ENCODE measurements at regions not wholly inside any gene's neighbourhood (a gene's known extent, or its start where the extent isn't known, plus 50 kb on each side); places are given as distances from the start of the nearest gene placed in this dataset.
"Not testable (repeated sequence)": the region's sequence is repeated elsewhere in the genome, so short reads cannot be mapped to it uniquely, and the experiment has no call there.

DNA sequence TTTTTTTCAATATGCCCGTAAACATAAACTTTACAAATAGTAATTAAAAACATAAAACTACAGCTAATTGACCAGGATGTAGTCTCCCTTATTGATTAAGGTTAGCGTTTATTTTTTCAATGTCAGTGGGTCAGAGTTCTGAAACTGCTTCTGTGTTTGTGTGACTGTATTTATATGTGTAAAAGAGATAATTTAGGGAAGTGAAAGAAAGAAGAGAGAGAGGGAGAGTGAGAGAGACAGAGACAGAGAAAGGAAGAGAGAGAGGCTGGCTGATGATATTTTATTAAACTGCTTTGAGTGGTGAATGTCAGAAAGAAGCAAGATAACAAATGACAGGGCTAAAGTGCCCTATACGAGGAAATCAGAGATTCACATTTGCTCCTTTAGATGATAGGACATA is 266.1 kb upstream of the PTCHD4 start:
- H3K4me1 Mint-ChIP-seq: no peaks in the 10 kb centered on the region
- H3K27me3 Mint-ChIP-seq: no peaks in the 10 kb centered on the region
- no peaks in the 10 kb centered on the region for H3K36me3 Mint-ChIP-seq
- POLR2A ChIA-PET: no interaction called here
- no peak overlapping the region for H3K4me3 Mint-ChIP-seq
- no peak overlapping the region for H3K27ac Mint-ChIP-seq
- no peak for ATAC-seq
- peaks cover 0 to 25% (median 9%) of the 10 kb centered on the region in 9 donors for H3K9me3 Mint-ChIP-seq
- no peak for DNase-seq

DNA sequence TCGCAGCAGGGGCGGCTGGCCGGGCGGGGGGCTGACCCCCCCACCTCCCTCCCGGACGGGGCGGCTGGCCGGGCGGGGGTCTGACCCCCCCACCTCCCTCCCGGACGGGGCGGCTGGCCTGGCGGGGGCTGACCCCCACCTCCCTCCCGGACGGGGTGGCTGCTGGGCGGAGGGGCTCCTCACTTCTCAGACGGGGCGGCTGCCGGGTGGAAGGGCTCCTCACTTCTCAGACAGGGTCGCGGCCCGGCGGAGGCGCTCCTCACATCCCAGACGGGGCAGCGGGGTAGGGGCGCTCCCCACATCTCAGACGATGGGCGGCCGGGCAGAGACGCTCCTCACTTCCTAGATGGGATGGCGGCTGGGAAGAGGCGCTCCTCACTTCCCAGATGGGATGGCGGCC is 260.2 kb upstream of the PTCHD4 start:
- H3K4me3 Mint-ChIP-seq, H3K27me3 Mint-ChIP-seq, DNase-seq, H3K36me3 Mint-ChIP-seq, H3K4me1 Mint-ChIP-seq, POLR2A ChIA-PET, ATAC-seq, H3K27ac Mint-ChIP-seq: not testable (repeated sequence)
- peaks cover 0 to 23% (median 6%) of the 10 kb centered on the region in 9 donors for H3K9me3 Mint-ChIP-seq

DNA sequence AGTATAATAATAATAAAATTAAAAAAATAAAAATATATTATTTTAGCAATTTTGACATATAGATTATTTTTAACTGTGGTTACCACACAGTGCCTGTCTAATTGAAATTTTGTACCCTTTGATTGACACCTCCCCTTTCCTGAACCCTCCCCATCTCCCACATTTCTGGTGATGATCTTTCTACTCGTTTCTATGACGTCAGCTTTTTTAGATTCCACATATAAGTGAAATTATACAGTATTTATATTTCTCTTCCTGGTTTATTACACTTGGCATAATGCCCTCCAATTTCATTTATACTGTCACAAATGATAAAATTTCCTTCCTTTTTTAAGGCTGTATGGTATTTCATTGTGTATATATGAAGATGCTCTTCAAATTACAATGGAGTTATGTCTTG is 258.1 kb upstream of the PTCHD4 start:
- no peak overlapping the region for H3K4me3 Mint-ChIP-seq
- POLR2A ChIA-PET: no interaction called here
- ATAC-seq (no peak), DNase-seq (no peak)
- no peaks in the 10 kb centered on the region for H3K27me3 Mint-ChIP-seq
- H3K4me1 Mint-ChIP-seq: no peaks in the 10 kb centered on the region
- peaks cover 0 to 3% (median 0%) of the 10 kb centered on the region in 3 donors for H3K36me3 Mint-ChIP-seq
- H3K27ac Mint-ChIP-seq: no peak overlapping the region
- H3K9me3 Mint-ChIP-seq: peaks cover 0 to 23% (median 6%) of the 10 kb centered on the region in 9 donors

DNA sequence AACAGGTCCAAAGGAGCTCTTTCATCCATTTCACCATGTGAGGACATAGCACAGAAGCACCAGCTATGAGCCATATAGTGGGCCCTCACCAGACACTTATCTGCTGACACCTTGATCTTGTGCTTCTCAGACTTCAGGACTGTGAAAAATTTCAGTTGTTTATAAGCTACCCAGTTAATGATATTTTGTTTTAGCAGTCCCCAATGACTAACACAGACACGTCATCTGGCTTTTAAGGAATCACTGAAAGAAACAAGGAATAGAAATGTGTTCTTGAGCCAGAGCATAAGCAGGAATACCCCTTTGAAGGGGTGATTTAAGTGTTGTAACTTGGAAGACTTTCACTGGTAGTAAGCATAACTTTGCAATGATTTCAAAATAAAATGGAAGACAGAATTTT is 214.7 kb upstream of the PTCHD4 start:
- Mint-ChIP-seq H3K9me3 (peaks cover 0 to 33% (median 4%) of the 10 kb centered on the region in 9 donors), H3K27me3 (no peaks in the 10 kb centered on the region), H3K4me3 (no peak overlapping the region), H3K27ac (no peak overlapping the region), H3K36me3 (no peaks in the 10 kb centered on the region), H3K4me1 (no peaks in the 10 kb centered on the region)
- ATAC-seq (no peak), DNase-seq (no peak)
- POLR2A ChIA-PET: no interaction called here

DNA sequence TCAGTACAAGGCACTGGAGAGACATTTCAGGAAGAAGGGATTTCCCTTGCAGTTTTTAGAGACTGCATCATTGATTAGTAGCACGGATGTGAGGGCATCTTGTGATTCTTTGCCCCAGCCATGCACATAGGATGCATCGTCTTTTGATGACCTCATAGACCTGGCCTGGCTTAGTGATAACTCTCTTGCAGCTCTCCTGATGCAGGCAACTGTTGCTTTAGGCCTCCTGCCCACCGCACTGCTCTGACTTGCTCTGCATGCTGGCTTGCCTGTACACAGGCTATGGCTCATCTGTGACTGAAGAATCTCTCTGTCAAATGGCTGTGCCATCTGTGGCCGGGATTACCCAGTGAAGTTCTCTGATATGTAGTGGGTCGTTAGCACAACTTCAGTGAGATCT is 207.7 kb upstream of the PTCHD4 start:
- Mint-ChIP-seq H3K9me3 (peaks cover 0 to 25% (median 4%) of the 10 kb centered on the region in 9 donors), H3K4me1 (no peaks in the 10 kb centered on the region), H3K27ac (no peak overlapping the region), H3K36me3 (no peaks in the 10 kb centered on the region), H3K4me3 (no peak overlapping the region), H3K27me3 (no peaks in the 10 kb centered on the region)
- no peak for DNase-seq
- POLR2A ChIA-PET: no interaction called here
- ATAC-seq: no peak

DNA sequence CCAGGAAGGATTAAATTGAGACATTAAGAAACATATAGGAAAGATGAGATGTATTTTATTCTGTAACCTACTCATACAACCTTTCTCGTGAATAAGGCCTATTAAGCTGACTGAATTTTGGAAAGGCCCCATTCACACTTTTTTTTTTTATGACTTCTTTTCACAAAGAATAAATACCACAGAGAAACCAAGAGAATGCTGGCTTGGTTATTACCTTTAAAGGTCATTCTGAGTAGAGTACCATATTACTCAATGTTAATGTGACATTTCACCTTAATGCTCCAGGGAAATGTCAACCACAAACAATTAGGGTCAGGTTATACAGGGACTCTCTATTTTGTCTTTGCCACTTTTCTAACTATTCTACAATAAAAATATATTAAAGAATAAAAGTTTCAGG is 204.9 kb upstream of the PTCHD4 start:
- no peak for ATAC-seq
- Mint-ChIP-seq H3K4me1 (no peaks in the 10 kb centered on the region), H3K27ac (no peak overlapping the region), H3K36me3 (no peaks in the 10 kb centered on the region), H3K27me3 (no peaks in the 10 kb centered on the region), H3K4me3 (no peak overlapping the region), H3K9me3 (peaks cover 0 to 25% (median 9%) of the 10 kb centered on the region in 9 donors)
- no peak for DNase-seq
- POLR2A ChIA-PET: no interaction called here

DNA sequence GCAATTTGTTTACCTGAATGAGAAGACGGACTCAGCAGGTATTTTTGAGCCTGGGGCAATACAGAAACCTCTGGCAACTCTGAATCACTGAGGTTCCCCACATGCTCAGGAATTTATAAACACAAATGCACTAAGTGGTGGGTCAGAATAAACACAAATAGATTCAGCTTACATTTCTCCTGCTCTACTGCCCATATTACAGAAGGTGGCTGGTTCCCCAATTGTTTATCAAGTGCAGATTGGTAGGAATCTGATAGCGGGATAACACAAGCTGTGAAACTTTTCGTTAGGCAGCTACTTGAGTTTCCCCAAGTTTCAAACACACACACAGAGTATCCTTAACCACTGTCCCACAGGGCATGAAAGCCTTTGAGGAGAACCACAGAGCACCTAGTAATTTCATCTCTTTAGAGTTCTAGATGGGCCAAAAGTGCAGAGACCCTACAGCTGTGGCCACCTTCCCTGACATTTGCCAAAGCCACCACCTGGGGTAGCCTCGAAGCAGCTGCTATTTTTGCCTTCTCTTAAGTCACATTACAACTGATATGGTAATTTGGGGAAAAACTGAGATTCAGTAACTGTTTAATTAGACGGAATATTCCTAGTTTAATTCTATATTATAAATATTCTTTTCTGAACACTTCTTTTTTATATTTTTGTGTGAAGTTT is 204.2 kb upstream of the PTCHD4 start:
- H3K9me3 Mint-ChIP-seq: peaks cover 0 to 25% (median 9%) of the 10 kb centered on the region in 9 donors
- H3K4me1 Mint-ChIP-seq: no peaks in the 10 kb centered on the region
- POLR2A ChIA-PET: no interaction called here
- no peaks in the 10 kb centered on the region for H3K27me3 Mint-ChIP-seq
- no peaks in the 10 kb centered on the region for H3K36me3 Mint-ChIP-seq
- H3K4me3 Mint-ChIP-seq: no peak overlapping the region
- ATAC-seq (no peak), DNase-seq (no peak)
- H3K27ac Mint-ChIP-seq: no peak overlapping the region

DNA sequence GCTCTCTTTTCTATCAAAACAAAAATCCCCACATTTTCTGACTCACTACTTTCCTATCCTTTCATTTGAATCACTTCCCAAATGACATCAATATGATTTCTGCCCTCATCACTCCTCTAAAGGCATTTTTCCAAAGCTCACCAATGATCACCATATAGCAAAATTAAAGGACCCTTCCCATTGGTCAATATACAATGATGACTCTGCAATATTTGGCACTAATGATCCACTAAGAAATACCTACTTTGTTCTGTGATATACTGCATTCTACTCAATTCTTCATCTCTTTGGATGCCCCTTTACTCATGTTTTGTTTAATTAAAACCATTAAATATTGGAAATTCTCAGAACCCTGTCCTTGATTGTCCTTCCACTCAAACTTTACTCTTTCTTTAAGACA is 200.3 kb upstream of the PTCHD4 start:
- Mint-ChIP-seq H3K27ac (no peak overlapping the region), H3K4me1 (no peaks in the 10 kb centered on the region), H3K9me3 (peaks cover 0 to 19% (median 6%) of the 10 kb centered on the region in 9 donors), H3K27me3 (no peaks in the 10 kb centered on the region), H3K4me3 (no peak overlapping the region), H3K36me3 (no peaks in the 10 kb centered on the region)
- POLR2A ChIA-PET: no interaction called here
- ATAC-seq (no peak), DNase-seq (no peak)

DNA sequence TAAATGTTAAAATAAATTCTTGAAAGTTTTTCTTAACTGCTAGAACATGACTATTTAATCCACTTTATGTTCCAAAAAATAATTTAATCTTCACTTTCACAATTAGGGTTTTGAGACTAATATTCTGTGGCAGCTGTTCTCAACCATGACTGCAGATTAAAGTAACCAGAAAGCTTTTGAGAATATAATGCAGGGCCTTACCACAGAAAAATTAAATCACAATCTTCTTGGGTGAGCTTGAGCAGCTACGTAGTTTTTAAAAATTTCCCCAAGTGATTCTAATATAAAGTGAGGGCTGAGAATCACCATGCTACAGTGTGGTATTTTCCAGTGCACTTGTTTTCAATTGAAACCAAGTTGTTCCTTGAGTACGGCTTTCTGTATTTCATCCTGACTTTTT is 196.6 kb upstream of the PTCHD4 start:
- Mint-ChIP-seq H3K36me3 (no peaks in the 10 kb centered on the region), H3K4me3 (no peak overlapping the region), H3K4me1 (no peaks in the 10 kb centered on the region), H3K27ac (no peak overlapping the region), H3K27me3 (peaks cover 0 to 3% (median 0%) of the 10 kb centered on the region in 5 donors), H3K9me3 (peaks cover 0 to 19% (median 7%) of the 10 kb centered on the region in 9 donors)
- POLR2A ChIA-PET: no interaction called here
- no peak for DNase-seq
- ATAC-seq: no peak

DNA sequence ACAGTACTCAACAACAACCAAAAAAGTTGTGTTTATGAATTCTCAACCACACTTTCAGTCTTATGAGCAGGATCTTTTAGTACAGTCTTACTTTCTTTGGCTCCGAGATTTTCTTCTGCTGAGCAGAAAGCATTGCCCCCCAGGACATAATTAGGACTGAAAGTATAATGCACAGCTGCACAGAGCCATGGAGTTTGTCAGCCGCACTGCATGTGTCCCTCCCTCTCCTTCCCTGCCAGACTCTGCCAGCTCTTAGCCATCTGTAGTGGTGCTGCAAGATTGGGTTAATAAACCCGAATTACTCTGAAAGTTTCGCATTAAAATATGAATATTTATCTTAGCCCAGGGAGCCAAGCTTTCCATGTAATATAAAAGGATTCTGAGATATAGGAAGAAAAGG is 179.6 kb upstream of the PTCHD4 start:
- Mint-ChIP-seq H3K4me3 (no peak overlapping the region), H3K27ac (no peak overlapping the region), H3K4me1 (no peaks in the 10 kb centered on the region), H3K9me3 (peaks cover 3 to 35% (median 20%) of the 10 kb centered on the region in 9 donors), H3K36me3 (no peaks in the 10 kb centered on the region), H3K27me3 (no peaks in the 10 kb centered on the region)
- POLR2A ChIA-PET: no interaction called here
- DNase-seq (no peak), ATAC-seq (no peak)

DNA sequence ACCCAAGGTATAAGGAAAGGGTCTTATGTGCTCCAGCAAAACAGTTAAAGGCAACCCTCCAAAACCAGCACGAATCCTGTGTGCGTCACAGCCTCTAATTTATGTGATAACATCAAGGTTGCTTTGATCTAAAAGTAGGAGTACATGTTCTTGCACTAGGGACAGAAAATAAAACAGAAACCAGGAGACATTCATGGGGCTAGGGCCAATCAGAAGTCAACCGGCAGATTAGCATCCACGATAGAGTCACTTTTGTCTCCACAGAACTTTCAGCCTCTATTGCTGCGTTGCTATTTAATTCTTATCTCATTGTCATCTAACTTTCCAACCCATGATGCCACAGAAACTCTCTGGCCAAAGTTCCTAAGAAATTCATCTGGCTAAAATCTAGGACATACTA is 178.8 kb upstream of the PTCHD4 start:
- H3K27me3 Mint-ChIP-seq: no peaks in the 10 kb centered on the region
- no peaks in the 10 kb centered on the region for H3K4me1 Mint-ChIP-seq
- ATAC-seq: no peak
- H3K27ac Mint-ChIP-seq: no peak overlapping the region
- H3K4me3 Mint-ChIP-seq: no peak overlapping the region
- peaks cover 6 to 35% (median 26%) of the 10 kb centered on the region in 9 donors for H3K9me3 Mint-ChIP-seq
- POLR2A ChIA-PET: no interaction called here
- DNase-seq: no peak
- H3K36me3 Mint-ChIP-seq: no peaks in the 10 kb centered on the region

DNA sequence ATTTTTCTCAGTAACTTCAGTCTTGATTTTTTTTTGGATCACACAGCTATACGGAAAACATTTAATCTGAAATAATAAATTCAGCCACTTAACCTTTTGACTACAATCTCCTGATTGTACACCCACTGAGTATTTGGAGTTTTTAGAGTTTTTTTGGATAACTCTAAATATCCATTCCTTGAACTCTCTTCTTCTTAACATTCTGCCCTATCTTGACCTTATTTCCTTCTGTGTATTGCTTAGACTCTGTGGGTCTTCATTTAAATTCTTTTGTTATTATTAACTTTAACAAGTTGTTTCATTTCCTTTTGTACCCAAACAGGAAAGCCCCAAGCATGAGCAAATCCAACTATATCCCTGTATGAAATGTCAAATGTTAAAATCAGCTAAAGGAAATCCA is 170.2 kb upstream of the PTCHD4 start:
- no peaks in the 10 kb centered on the region for H3K36me3 Mint-ChIP-seq
- H3K9me3 Mint-ChIP-seq: peaks cover 0 to 23% (median 5%) of the 10 kb centered on the region in 9 donors
- no peak for DNase-seq
- POLR2A ChIA-PET: no interaction called here
- no peak overlapping the region for H3K4me3 Mint-ChIP-seq
- ATAC-seq: no peak
- H3K27ac Mint-ChIP-seq: no peak overlapping the region
- H3K4me1 Mint-ChIP-seq: no peaks in the 10 kb centered on the region
- H3K27me3 Mint-ChIP-seq: no peaks in the 10 kb centered on the region

DNA sequence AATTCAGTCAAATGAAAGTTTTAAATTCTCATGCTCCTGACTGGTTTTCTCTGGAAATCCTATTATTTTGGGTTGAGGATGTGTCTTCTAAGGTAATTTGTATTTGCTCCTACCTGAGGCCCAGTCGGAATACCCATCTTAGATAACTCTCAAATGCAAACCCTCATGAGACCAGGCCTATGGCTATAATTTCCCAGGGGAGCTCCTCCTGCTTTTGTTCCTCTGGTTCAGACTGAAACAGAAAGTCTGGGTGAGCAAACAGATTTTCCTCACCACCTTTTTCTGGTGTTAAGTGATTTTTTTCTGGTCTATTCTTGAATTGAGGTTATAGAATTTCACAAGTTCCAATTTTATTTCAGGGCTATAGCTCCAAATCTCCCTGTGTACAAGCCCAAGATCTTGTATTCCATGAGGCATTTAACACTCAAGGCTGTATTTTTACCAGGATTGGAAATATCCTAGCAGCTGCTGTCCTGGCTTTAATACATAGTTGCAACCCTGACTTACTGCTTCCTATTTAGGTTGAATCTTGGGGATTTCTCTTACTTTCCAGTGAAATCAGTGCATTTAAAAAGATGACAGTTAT is 169.1 kb upstream of the PTCHD4 start:
- DNase-seq (no peak), ATAC-seq (no peak)
- H3K36me3 Mint-ChIP-seq: no peaks in the 10 kb centered on the region
- peaks cover 0 to 13% (median 3%) of the 10 kb centered on the region in 9 donors for H3K9me3 Mint-ChIP-seq
- no peak overlapping the region for H3K4me3 Mint-ChIP-seq
- H3K27ac Mint-ChIP-seq: no peak overlapping the region
- POLR2A ChIA-PET: no interaction called here
- H3K27me3 Mint-ChIP-seq: no peaks in the 10 kb centered on the region
- H3K4me1 Mint-ChIP-seq: no peaks in the 10 kb centered on the region

DNA sequence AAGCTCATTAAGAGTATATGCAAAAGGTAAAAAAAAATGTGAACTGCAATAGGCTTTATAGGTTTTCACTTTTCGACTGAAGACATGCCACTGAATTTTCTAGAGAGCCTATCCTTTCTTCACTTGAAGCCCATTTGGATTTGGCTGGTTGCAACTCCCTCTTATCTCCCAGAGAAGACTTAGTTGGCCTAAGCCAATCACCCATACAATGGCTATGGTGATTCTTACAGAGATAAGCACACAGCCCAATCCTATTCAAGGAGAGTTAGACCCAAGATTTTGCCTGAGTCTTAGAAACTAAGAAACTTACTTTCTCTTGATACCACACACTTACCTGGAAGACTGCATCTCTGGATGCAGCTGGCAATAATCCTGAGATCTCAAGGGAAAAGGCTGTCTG is 167.3 kb upstream of the PTCHD4 start:
- Mint-ChIP-seq H3K27me3 (no peaks in the 10 kb centered on the region), H3K27ac (no peak overlapping the region), H3K36me3 (no peaks in the 10 kb centered on the region), H3K4me3 (no peak overlapping the region), H3K9me3 (peaks cover 0 to 10% (median 3%) of the 10 kb centered on the region in 9 donors), H3K4me1 (no peaks in the 10 kb centered on the region)
- POLR2A ChIA-PET: interaction anchor here (0.7 kb wide), 1 partner anchor 724 kb away, joined by 3 read pairs; no protein-coding TSS in a partner anchor
- DNase-seq (no peak), ATAC-seq (no peak)

Measured in naive thymus-derived CD8-positive, alpha-beta T cell (primary cell).